Muscle of arm (tissue), 1 donor: ENCODE measurements at regions not wholly inside any gene's neighbourhood (a gene's known extent, or its start where the extent isn't known, plus 50 kb on each side); places are given as distances from the start of the nearest gene placed in this dataset.
A peak's percentile ranks its signal among the peaks of the same experiment; 100 is the strongest.

Experiments
- DNase-seq: peaks from one replicate; pipeline ENCODE4 v3.0.0-alpha.2; 2013

GRCh38 chr4:183763990-183764754, 105.1 kb downstream of the TRAPPC11 start:
- no peak for DNase-seq

GRCh38 chr4:183765251-183765911, 106.3 kb downstream of the TRAPPC11 start:
- DNase-seq: peak; percentile 42

GRCh38 chr4:183766140-183766539, 107.0 kb downstream of the TRAPPC11 start:
- DNase-seq: no peak

GRCh38 chr4:183770906-183771305, 111.8 kb downstream of the TRAPPC11 start:
- no peak for DNase-seq

DNA sequence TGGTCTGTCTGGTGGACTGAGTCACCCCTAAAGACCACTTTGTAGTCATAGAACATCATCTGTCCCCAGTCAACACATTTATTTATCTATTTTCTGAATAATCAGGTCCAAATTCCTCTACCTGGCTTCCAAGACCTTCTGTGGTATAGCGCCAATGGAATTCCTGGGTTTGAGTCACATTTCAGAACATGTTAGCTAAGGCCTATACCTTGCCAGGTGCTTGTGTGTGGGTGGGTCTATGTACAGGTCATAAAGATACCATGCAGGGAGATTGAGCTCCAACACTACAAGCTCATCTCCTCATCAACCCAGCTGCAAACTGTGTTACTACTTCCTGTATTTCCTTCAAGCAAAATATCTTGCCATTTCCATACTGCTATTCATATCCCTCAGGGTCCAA, 113.3 kb downstream of the TRAPPC11 start:
- DNase-seq: no peak

DNA sequence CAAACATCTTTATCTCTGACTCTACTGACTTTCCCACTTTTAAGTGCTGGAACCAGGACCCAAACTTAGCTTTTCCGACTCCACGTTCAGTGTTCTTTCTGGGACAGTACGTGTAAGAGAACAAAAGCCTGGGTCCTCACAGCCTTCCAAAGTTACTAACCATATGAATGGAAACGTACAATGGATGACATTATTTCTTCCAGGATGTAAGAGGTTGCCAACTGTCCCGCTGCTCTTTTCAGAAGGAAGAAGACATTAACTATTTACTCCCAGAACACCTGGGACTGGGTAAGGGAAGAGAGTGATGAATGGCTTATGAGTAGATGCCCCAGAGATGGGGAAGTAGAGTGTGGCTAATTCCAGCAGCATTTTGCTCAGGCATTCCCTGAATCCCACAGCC, 114.7 kb downstream of the TRAPPC11 start:
- DNase-seq: no peak

DNA sequence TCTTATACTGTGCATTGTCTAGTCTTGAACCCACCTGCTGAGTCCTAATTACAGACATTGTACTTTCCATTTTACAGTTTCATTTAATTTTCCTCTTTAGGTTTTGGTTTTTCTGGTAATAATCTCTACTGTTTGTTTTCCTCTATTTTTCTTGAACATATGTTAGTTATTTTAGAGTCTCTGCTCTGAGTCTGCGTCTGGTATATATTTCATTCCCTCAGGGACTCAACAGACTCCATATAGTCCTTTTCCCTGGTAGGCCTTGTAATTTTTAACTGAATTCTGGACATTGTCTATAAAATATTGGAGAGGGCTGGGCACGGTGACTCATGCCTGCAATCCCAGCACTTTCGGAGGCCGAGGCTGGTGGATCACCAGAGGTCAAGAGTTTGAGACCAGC, 121.8 kb upstream of the STOX2 start:
- DNase-seq: no peak

- peak; percentile 78 for DNase-seq
Measured at GRCh38 chr4:183783991-183784553, 121.0 kb upstream of the STOX2 start.

DNA sequence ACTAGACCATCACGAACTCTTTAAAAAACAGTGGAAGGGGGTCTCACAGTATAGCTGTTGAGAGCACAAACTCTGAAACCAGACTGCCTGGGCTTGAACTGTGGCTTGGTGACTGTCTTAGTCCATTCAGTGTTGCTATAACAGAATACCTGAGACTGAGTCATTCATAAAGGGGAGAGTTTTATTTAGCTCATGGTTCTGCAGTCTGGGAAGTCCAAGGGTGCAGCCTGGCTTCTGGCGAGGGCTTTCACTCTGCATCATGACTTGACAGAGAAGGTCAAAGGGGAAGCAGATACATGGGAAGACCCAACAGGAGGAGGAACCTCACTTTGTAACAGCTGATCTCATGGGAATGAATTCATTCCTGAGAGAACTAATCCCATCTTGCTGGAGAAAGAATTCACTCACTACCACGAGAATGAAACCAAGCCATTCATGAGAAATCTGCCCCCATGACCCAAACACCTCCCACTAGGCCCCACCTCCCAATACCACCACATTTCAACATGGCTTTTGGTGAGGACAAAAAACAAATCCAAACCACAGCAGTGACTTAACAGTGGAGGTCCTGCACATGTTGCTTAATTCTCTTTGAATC, 116.7 kb upstream of the STOX2 start:
- DNase-seq: no peak

DNA sequence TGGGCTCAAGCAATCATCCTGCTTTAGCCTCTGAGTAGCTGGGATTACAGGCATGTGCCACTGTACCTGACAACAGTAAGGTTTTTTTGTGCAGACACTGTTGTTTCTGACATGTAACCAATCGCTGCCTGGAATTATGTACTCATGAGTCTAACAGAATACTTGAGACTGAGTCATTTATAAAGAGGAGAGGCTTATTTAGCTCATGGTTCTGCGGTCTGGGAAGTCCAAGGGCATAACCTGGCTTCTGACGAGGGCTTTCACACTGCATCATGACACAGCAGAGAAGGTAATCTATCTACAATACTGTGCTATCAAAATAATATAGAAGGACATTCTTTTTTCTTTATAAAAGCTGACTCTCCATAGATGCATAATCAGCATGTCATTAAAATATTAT, 115.5 kb upstream of the STOX2 start:
- no peak for DNase-seq

GRCh38 chr4:183790661-183791060, 114.4 kb upstream of the STOX2 start:
- no peak for DNase-seq

- DNase-seq: no peak
Measured at GRCh38 chr4:183797011-183797444, 108.1 kb upstream of the STOX2 start.

DNA sequence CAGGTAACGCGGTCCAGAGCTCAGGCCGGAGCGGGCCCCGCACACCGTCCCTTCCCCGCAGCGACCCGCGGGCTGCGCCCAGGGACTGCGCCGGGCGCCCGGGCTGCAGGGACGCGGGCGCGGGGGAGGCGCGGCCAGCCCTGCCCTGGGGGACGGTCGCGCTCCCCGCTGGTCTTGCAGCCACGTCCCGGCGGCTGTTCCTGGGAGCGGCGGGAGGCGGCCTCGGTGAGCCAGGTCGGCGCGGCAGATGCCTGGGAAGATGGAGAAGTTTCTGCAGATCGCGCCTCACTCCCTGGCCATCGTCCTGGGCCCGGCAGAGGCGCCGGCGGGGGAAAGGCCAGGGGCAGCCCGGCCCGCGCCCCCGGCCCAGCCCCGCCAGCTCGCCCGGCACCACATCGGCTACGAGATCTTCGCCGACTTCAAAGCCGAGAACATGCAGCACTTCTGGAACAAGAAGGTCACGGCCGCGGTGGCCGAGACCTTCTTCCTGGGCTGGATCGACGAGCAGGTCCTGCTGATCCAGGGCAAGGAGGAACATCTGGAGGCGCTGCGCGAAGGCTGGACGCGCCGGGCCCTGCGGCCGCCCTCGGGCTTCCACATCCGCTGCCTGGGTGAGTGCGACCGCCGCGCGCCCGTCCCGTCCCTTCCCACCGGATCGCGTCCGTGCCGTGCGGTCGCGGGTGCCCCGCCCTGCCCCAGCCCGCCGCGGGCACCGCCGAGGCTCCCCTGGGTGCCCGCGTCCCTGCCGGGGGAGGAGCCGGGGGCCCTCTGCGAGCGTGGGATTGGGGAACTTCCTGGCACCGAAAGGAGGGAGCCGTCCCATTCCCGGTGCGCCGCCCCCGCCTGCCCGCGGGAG, 107.4 kb upstream of the STOX2 start:
- peak; percentile 31 for DNase-seq

- DNase-seq: no peak
Measured at GRCh38 chr4:183798301-183799253, 106.5 kb upstream of the STOX2 start.

DNA sequence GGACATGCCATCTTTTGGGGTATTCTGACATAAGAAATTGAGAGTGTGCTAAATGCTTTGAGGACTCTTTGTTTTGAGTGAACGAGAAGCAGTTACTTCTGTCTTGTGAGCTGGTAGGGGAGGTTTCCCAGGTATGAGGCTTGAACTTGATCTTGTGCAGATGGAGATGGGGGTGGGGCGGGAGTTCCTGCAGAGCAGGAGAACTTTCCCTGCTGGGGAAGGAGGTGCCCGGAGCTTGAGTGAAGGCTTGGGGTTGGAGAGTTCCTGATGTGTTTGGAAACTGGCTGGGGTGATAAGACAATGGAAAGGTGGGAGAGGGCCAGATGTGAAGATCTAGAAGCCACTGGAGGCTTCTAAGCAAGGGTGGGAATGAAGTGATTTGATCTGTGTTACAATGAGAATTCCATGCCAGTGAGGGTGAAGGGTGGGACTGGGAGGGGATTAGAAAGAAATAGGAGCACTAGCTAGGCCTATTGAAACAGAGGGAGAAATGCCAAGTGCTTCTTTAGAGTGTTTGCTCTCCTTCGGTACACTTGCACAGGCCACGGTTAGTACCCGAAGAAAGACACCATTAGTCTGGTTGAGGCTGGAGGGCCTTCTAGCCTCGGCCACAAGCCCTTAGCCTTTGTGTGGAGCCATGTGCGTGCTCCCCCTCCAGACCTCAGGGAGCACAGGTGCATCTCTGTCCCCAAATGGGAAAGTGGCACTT, 103.5 kb upstream of the STOX2 start:
- no peak for DNase-seq

DNA sequence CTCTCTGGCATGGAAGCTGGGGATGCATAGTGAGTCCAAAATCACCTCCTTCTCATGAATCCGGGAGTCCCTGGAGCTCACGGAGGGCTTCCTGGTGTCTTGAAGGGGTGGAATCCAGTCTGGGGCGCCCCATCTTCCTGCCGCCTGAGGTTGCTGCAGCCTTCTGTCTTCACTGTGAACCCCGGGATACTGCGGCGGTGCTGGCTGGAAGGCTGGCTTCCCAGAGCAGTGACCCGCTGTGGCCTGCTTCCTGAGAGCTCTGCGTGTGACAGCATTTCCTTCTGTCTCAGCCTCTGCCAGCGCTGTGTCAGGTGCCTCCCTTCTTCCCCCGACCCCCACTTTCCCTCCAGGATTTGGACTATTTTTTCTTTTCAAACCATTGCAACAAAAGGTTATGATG, 98.8 kb upstream of the STOX2 start:
- DNase-seq: no peak

DNA sequence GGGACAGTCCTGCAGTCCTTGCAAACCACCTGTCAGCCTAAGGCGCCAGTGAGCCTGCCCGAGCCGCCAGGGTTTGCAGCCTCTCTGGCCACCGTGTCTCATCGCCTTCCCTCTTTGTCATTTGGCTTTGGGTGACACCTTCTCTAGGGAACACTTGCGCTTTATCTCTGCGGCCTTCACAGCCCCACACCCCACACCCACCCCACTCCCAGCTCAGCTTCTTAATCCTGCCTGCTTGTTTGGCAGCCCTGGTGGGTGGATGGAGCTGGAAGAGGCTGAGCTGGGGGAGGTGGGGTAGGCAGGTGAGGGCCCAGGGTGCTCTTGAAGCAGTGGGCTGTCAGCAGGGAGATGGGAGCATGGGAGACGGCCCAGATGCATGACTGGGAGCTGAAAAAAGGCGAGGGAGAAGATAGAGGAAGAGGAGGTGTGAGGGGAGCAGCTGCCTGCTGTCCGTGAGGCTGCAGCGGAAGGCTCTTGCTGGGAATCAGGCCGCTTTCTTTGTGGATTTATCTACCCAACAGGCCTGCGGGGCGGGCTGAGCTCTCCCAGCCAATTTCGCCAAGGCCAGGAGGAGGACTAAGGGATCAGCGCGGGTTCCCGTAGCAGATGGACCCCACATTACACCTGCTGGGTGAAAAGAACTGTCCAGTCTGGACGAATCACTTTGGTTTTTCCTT, 97.5 kb upstream of the STOX2 start:
- DNase-seq: no peak

- no peak for DNase-seq
Measured at GRCh38 chr4:183808097-183808456, 97.0 kb upstream of the STOX2 start.

DNA sequence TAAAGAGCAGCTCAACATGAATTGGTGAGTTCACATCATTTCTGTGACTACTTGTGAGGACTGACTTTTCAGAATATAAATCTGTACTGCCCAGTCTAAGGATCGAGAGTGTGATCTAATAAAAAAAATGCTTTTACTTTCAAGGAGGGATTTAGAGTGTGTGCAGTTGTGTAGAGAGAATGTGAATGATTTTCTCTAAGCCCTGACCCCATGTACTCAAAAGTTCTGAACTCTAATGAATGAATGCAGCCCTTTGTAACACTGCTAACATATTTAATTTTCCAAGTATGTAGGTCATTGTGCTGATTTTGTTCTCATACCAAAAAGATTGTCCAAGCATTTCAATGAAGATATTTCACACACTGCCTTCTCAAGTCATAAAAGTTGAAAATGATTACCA, 92.5 kb upstream of the STOX2 start:
- DNase-seq: no peak
